HEK293T (cell line): ENCODE measurements at regions not wholly inside any gene's neighbourhood (a gene's known extent, or its start where the extent isn't known, plus 50 kb on each side); places are given as distances from the start of the nearest gene placed in this dataset.

ENCODE experiments used
- CTCF ChIA-PET: fragments of 350-600 bp; formaldehyde crosslinking; extraction: SDS; loops from one replicate; lab custom pipeline; 2021; ENCODE audit warnings: antibody characterized with exemption, inconsistent platforms; lab: Yijun Ruan, JAX
- POLR2A ChIA-PET: fragments of 350-600 bp; formaldehyde crosslinking; extraction: SDS; loops from one replicate; lab custom pipeline; 2020; ENCODE audit warnings: antibody characterized with exemption, inconsistent platforms; lab: Yijun Ruan, JAX
- DNase-seq: peaks from one replicate; pipeline ENCODE4 v3.0.0; 2012; ENCODE audit warnings: mixed read lengths; ENCODE audit errors: extremely low spot score
- ARNT ChIP-seq: fragments of 450-650 bp; IDR thresholded peaks from 2 replicates; pipeline ENCODE4 v1.6.1; 2017; ENCODE audit warnings: mild to moderate bottlenecking
- BHLHE40 ChIP-seq: fragments of 450-650 bp; IDR thresholded peaks from 2 replicates; pipeline ENCODE4 v1.6.1; 2016; ENCODE audit warnings: mild to moderate bottlenecking, moderate library complexity, borderline replicate concordance
- CTBP1 ChIP-seq: fragments of 450-650 bp; IDR thresholded peaks from 2 replicates; pipeline ENCODE4 v1.6.1; 2016; ENCODE audit warnings: borderline replicate concordance
- ELF4 ChIP-seq: fragments of 450-650 bp; IDR thresholded peaks from 2 replicates; pipeline ENCODE4 v1.6.1; 2017; ENCODE audit warnings: antibody characterized with exemption
- FOXA1 ChIP-seq: fragments of 450-650 bp; IDR thresholded peaks from 2 replicates; pipeline ENCODE4 v1.6.1; 2016; ENCODE audit warnings: mild to moderate bottlenecking
- FOXK2 ChIP-seq: fragments of 450-650 bp; IDR thresholded peaks from 2 replicates; pipeline ENCODE4 v1.6.1; 2016; ENCODE audit warnings: mild to moderate bottlenecking
- FOXM1 ChIP-seq: fragments of 450-650 bp; IDR thresholded peaks from 2 replicates; pipeline ENCODE4 v1.6.1; 2017; ENCODE audit warnings: mild to moderate bottlenecking, borderline replicate concordance
- HDGF ChIP-seq: fragments of 450-650 bp; IDR thresholded peaks from 2 replicates; pipeline ENCODE4 v1.6.1; 2017; ENCODE audit warnings: antibody characterized with exemption, borderline replicate concordance
- L3MBTL2 ChIP-seq: fragments of 450-650 bp; conservative IDR thresholded peaks from 2 replicates; pipeline ENCODE4 v1.6.1; 2016; ENCODE audit warnings: mild to moderate bottlenecking
- LEF1 ChIP-seq: fragments of 450-650 bp; IDR thresholded peaks from 2 replicates; pipeline ENCODE4 v1.6.1; 2017; ENCODE audit warnings: mild to moderate bottlenecking, borderline replicate concordance
- NFRKB ChIP-seq: fragments of 450-650 bp; IDR thresholded peaks from 2 replicates; pipeline ENCODE4 v1.6.1; 2016; ENCODE audit warnings: mild to moderate bottlenecking, moderate library complexity
- SP1 ChIP-seq: fragments of 450-650 bp; IDR thresholded peaks from 2 replicates; pipeline ENCODE4 v1.6.1; 2017
- SUZ12 ChIP-seq: fragments of 450-650 bp; IDR thresholded peaks from 2 replicates; pipeline ENCODE4 v1.6.1; 2016; ENCODE audit warnings: mild to moderate bottlenecking
- TARDBP ChIP-seq: fragments of 450-650 bp; IDR thresholded peaks from 2 replicates; pipeline ENCODE4 v1.6.1; 2016
- ZNF384 ChIP-seq: fragments of 450-650 bp; IDR thresholded peaks from 2 replicates; pipeline ENCODE4 v1.6.1; 2016
- TF ChIP-seq, protein P1 (sequence below): fragments of 450-650 bp; IDR thresholded peaks from 2 replicates; pipeline ENCODE4 v1.6.1; 2016

DNA sequence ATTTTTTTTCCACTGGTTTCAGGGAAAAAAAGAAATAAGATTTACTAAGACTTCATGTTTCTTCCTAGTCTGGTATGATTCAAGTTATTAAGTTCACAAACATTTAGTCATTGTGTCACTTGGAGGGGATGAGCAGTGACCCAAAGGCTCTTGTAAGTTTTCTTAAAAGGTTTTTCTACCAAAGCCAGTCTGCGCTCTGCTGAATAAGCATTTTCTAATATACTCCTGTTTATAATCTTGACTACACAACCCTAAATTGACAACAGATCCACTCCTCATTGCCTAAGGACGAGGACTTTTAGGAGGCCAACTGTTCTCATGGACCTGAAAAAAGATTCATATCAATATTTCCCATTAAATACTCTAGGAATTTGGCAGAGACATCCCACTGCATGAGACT lies 161.1 kb upstream of the TLL1 start:
- POLR2A ChIA-PET = no interaction called here
- CTCF ChIA-PET = no interaction called here
- TF ChIP-seq CTBP1 = no peak
- TF ChIP-seq LEF1 = no peak
- no peak for TF ChIP-seq BHLHE40
- TF ChIP-seq ZNF384 = no peak
- TF ChIP-seq, protein P1, sequence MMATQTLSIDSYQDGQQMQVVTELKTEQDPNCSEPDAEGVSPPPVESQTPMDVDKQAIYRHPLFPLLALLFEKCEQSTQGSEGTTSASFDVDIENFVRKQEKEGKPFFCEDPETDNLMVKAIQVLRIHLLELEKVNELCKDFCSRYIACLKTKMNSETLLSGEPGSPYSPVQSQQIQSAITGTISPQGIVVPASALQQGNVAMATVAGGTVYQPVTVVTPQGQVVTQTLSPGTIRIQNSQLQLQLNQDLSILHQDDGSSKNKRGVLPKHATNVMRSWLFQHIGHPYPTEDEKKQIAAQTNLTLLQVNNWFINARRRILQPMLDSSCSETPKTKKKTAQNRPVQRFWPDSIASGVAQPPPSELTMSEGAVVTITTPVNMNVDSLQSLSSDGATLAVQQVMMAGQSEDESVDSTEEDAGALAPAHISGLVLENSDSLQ = no peak
- TF ChIP-seq FOXA1 = no peak
- TF ChIP-seq FOXK2 = no peak
- no peak for TF ChIP-seq HDGF
- no peak for TF ChIP-seq FOXM1
- TF ChIP-seq NFRKB = no peak
- no peak for TF ChIP-seq SP1
- no peak for TF ChIP-seq L3MBTL2
- no peak for TF ChIP-seq ARNT
- TF ChIP-seq ELF4 = no peak
- TF ChIP-seq TARDBP = no peak
- TF ChIP-seq SUZ12 = no peak
- no peak for DNase-seq

DNA sequence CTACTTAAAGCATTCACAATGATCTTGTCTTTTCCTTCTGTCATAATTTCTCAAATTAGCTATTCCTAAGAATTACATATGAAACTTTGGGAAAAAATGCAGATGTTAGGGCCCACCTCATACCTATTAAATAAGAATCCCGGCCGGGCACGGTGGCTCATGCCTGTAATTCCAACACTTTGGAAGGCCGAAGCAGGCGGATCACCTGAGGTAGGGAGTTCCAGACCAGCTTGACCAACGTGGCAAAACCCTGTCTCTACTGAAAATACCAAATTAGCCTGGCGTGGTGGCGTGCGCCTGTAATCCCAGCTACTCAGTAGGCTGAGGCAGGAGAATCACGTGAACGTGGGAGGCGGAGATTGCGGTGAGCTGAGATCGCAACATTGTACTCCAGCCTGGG lies 158.4 kb upstream of the TLL1 start:
- POLR2A ChIA-PET = no interaction called here
- DNase-seq = no peak
- TF ChIP-seq FOXK2 = no peak
- TF ChIP-seq, protein P1 = no peak
- TF ChIP-seq SP1 = no peak
- TF ChIP-seq L3MBTL2 = no peak
- no peak for TF ChIP-seq FOXA1
- no peak for TF ChIP-seq ELF4
- no peak for TF ChIP-seq SUZ12
- no peak for TF ChIP-seq TARDBP
- TF ChIP-seq HDGF = no peak
- TF ChIP-seq CTBP1 = no peak
- TF ChIP-seq FOXM1 = no peak
- TF ChIP-seq NFRKB = no peak
- TF ChIP-seq ZNF384 = no peak
- TF ChIP-seq ARNT = no peak
- no peak for TF ChIP-seq LEF1
- no peak for TF ChIP-seq BHLHE40
- CTCF ChIA-PET = no interaction called here

DNA sequence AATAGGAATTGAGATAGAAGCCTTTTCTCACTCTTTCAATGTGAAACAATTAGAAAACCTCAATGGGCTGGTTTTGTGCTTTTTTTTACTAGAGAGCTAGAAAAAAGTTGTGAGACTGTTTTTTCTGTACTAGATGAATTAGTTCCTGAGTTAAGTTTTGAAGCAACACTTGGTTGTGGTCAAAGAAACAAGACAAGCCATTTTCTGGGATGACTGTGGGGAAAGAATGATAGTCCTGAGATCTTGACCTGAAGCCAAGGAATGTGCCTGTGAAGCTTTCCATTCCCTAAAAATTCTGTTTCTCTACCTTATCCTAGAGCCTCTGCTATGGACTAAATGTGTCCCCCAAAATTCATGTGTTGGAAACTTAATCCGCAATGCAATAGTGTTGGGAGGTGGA lies 157.8 kb upstream of the TLL1 start:
- no peak for TF ChIP-seq SP1
- ChIA-PET CTCF (no interaction called here), POLR2A (no interaction called here)

DNA sequence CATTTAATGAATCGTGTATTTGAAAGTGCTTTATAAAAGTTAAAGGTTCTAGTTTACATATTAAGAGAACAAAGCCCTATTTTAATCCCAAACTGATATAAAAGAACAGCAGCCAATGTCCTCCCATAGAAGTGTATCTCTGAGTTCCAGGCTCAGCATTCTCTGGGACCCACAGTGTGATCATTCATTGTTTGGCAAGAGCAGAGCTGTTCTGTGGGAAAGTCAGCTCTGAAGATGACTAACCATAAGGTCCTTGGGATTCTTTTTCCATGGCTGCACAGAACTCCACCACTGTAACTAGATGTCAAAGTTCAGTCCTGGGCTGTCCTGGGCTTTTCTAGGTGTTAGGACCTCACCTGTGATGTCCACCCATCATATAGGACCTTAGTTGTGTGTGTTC lies 157.0 kb upstream of the TLL1 start:
- no peak for DNase-seq
- ChIA-PET POLR2A (no interaction called here), CTCF (no interaction called here)
- TF ChIP-seq FOXA1 (no peak), LEF1 (no peak), ELF4 (no peak), CTBP1 (no peak), SUZ12 (no peak), SP1 (no peak), FOXM1 (no peak), BHLHE40 (no peak), ZNF384 (no peak), L3MBTL2 (no peak)
- TF ChIP-seq, protein P1 = no peak

More for the DNA sequence above, 157.8 kb upstream of the TLL1 start:
- no peak for DNase-seq

DNA sequence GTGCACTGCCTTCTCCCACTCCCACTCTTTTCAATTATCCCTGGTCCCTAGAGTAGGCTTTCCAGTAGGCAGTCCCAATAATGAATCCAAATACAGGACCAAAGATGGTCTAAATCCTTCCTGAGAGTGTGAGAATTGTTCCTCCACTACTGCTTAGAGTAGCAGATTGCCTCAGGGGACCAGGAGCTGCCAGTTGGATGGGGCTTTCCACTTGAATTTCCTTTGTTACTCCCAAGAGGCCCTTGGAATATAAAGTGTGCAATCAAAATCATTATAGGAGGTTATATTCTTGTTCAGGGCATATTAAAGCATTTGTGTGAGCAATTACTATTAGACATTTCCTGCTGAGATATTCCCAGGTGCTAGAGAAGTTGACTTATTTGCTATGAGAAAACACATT lies 156.6 kb upstream of the TLL1 start:
- ChIA-PET CTCF (interaction anchor here (1.1 kb wide), 1 partner anchor 10 kb away, joined by 5 read pairs; no protein-coding TSS in a partner anchor), POLR2A (no interaction called here)
- TF ChIP-seq L3MBTL2 = no peak
- TF ChIP-seq HDGF = no peak
- no peak for TF ChIP-seq CTBP1
- no peak for TF ChIP-seq ARNT
- TF ChIP-seq NFRKB = no peak
- no peak for TF ChIP-seq BHLHE40
- TF ChIP-seq SP1 = no peak
- no peak for TF ChIP-seq LEF1
- TF ChIP-seq FOXK2 = no peak
- TF ChIP-seq FOXM1 = no peak
- TF ChIP-seq, protein P1 = no peak
- no peak for TF ChIP-seq ELF4
- DNase-seq = no peak

DNA sequence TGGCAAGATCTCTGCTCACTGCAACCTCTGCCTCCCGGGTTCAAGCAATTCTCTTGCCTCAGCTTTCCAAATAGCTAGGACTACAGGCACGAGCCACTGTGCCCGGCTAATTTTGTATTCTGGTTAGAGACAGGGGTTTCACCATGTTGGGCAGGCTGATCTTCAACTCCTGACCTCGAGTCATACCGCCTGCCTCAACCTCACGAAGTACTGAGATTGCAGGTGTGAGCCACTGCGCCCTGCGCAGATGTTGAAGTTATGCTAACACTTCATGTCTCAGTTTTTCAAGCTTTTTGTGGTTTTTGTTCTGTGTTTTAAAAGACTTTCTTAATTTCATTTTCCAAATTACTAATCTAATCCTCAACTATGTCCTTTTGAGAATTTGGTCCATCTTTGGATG lies 154.4 kb upstream of the TLL1 start:
- ChIA-PET CTCF (no interaction called here), POLR2A (no interaction called here)
- no peak for DNase-seq
- no peak for TF ChIP-seq NFRKB
